WTC11 (cell line): ENCODE measurements at regions not wholly inside any gene's neighbourhood (a gene's known extent, or its start where the extent isn't known, plus 50 kb on each side); places are given as distances from the start of the nearest gene placed in this dataset.

ENCODE experiments used
- ATAC-seq: fragments of 200-7000 bp; cut with Tn5 transposase; 2 replicates; pipeline ENCODE4 v1.10.0; 2021; ENCODE audit warnings: mild to moderate bottlenecking, moderate library complexity
- CTCF ChIA-PET: fragments of 300-600 bp; sonication (Branson Sonifier 250); formaldehyde crosslinking; loops from one replicate; lab custom pipeline; 2021; ENCODE audit warnings: antibody characterized with exemption; lab: Charles Lee
- POLR2A ChIA-PET: fragments of 350-600 bp; sonication (Branson Sonifier 250); formaldehyde crosslinking; loops from one replicate; lab custom pipeline; 2021; ENCODE audit warnings: antibody characterized with exemption; lab: Charles Lee
- DNase-seq: peaks from one replicate; pipeline ENCODE4 v3.0.0; 2021; ENCODE audit warnings: low spot score
- H3K27ac Mint-ChIP-seq: 2 replicates; pipeline ENCODE4 v1.8.0; 2021; ENCODE audit warnings: mixed read lengths
- H3K27me3 Mint-ChIP-seq: 2 replicates; pipeline ENCODE4 v1.8.0; 2021; ENCODE audit warnings: low read depth, mild to moderate bottlenecking, moderate library complexity, mixed read lengths
- H3K36me3 Mint-ChIP-seq: 2 replicates; pipeline ENCODE4 v1.8.0; 2021; ENCODE audit warnings: mixed read lengths
- H3K4me1 Mint-ChIP-seq: 2 replicates; pipeline ENCODE4 v1.8.0; 2022; ENCODE audit warnings: mixed read lengths
- H3K4me3 Mint-ChIP-seq: 2 replicates; pipeline ENCODE4 v1.8.0; 2021; ENCODE audit warnings: mild to moderate bottlenecking, moderate library complexity, mixed read lengths
- H3K9me3 Mint-ChIP-seq: 2 replicates; pipeline ENCODE4 v1.8.0; 2021; ENCODE audit warnings: mixed read lengths
- CREM ChIP-seq: sonication (generic); formaldehyde crosslinking; IDR thresholded peaks from 2 replicates; pipeline ENCODE4 v1.8.1; 2022; ENCODE audit warnings: mild to moderate bottlenecking, missing genetic modification reagents, moderate library complexity
- EMX1 ChIP-seq: fragments of 250-450 bp; sonication (Bioruptor Pico); IDR thresholded peaks from 2 replicates; pipeline ENCODE4 v1.8.0; 2021; ENCODE audit warnings: mild to moderate bottlenecking
- ERG ChIP-seq: fragments of 250-450 bp; sonication (Bioruptor Pico); IDR thresholded peaks from 2 replicates; pipeline ENCODE4 v1.8.0; 2021; ENCODE audit warnings: mild to moderate bottlenecking
- ETV6 ChIP-seq: sonication (generic); formaldehyde crosslinking; IDR thresholded peaks from 2 replicates; pipeline ENCODE4 v1.8.1; 2022; ENCODE audit warnings: mild to moderate bottlenecking, missing genetic modification reagents
- FOXJ3 ChIP-seq: sonication (generic); formaldehyde crosslinking; IDR thresholded peaks from 2 replicates; pipeline ENCODE4 v1.9.0; 2021; ENCODE audit warnings: missing genetic modification reagents, mild to moderate bottlenecking, borderline replicate concordance
- FOXK1 ChIP-seq: sonication (generic); formaldehyde crosslinking; IDR thresholded peaks from 2 replicates; pipeline ENCODE4 v1.8.0; 2022; ENCODE audit warnings: mild to moderate bottlenecking, moderate library complexity, missing genetic modification reagents
- FOXP1 ChIP-seq: sonication (generic); formaldehyde crosslinking; IDR thresholded peaks from 2 replicates; pipeline ENCODE4 v1.8.0; 2022; ENCODE audit warnings: missing genetic modification reagents, mild to moderate bottlenecking, moderate library complexity, borderline replicate concordance
- GABPB1 ChIP-seq: sonication (generic); formaldehyde crosslinking; IDR thresholded peaks from 2 replicates; pipeline ENCODE4 v1.8.1; 2023; ENCODE audit warnings: mild to moderate bottlenecking, missing genetic modification reagents
- HMGA2 ChIP-seq: fragments of 250-450 bp; sonication (Bioruptor Pico); IDR thresholded peaks from 2 replicates; pipeline ENCODE4 v1.4.0; 2021; ENCODE audit warnings: mild to moderate bottlenecking, moderate library complexity
- JUN ChIP-seq: sonication (generic); formaldehyde crosslinking; IDR thresholded peaks from 2 replicates; pipeline ENCODE4 v1.8.0; 2023; ENCODE audit warnings: mild to moderate bottlenecking, missing genetic modification reagents
- KAT7 ChIP-seq: sonication (generic); formaldehyde crosslinking; IDR thresholded peaks from 2 replicates; pipeline ENCODE4 v1.8.1; 2023; ENCODE audit warnings: missing genetic modification reagents, mild to moderate bottlenecking, borderline replicate concordance
- MXD4 ChIP-seq: fragments of 250-450 bp; sonication (Bioruptor Pico); IDR thresholded peaks from 2 replicates; pipeline ENCODE4 v1.8.0; 2021; ENCODE audit warnings: mild to moderate bottlenecking, moderate library complexity, borderline replicate concordance
- MYBL2 ChIP-seq: sonication (generic); formaldehyde crosslinking; IDR thresholded peaks from 2 replicates; pipeline ENCODE4 v1.8.1; 2023; ENCODE audit warnings: mild to moderate bottlenecking, moderate library complexity, missing genetic modification reagents
- NFATC4 ChIP-seq: fragments of 250-450 bp; sonication (Bioruptor Pico); IDR thresholded peaks from 2 replicates; pipeline ENCODE4 v1.9.0; 2021; ENCODE audit warnings: mild to moderate bottlenecking
- PRRX2 ChIP-seq: fragments of 250-450 bp; sonication (Bioruptor Pico); IDR thresholded peaks from 2 replicates; pipeline ENCODE4 v1.8.0; 2021; ENCODE audit warnings: mild to moderate bottlenecking
- SP1 ChIP-seq: sonication (generic); formaldehyde crosslinking; conservative IDR thresholded peaks from 2 replicates; pipeline ENCODE4 v1.8.1; 2022; ENCODE audit warnings: missing genetic modification reagents
- ZNF219 ChIP-seq: sonication (generic); formaldehyde crosslinking; IDR thresholded peaks from 2 replicates; pipeline ENCODE4 v1.8.0; 2023; ENCODE audit warnings: missing genetic modification reagents, mild to moderate bottlenecking, borderline replicate concordance
- ZNF317 ChIP-seq: sonication (generic); formaldehyde crosslinking; IDR thresholded peaks from 2 replicates; pipeline ENCODE4 v1.8.1; 2023; ENCODE audit warnings: low read depth, mild to moderate bottlenecking, moderate library complexity, missing genetic modification reagents, borderline replicate concordance
- ZNF512 ChIP-seq: sonication (generic); formaldehyde crosslinking; IDR thresholded peaks from 2 replicates; pipeline ENCODE4 v1.8.1; 2022; ENCODE audit warnings: missing genetic modification reagents, borderline replicate concordance
- TF ChIP-seq, protein P1 (sequence below): sonication (generic); formaldehyde crosslinking; IDR thresholded peaks from 2 replicates; pipeline ENCODE4 v1.8.0; 2022; ENCODE audit warnings: mild to moderate bottlenecking, missing genetic modification reagents
- TF ChIP-seq, protein P2 (sequence below): fragments of 250-450 bp; sonication (Bioruptor Pico); IDR thresholded peaks from 2 replicates; pipeline ENCODE4 v1.9.0; 2021; ENCODE audit warnings: mild to moderate bottlenecking
- TF ChIP-seq, protein P3 (sequence below): sonication (generic); formaldehyde crosslinking; IDR thresholded peaks from 2 replicates; pipeline ENCODE4 v1.8.1; 2022; ENCODE audit warnings: mild to moderate bottlenecking, missing genetic modification reagents, moderate library complexity, borderline replicate concordance
- TF ChIP-seq, protein P4 (sequence below): sonication (generic); formaldehyde crosslinking; IDR thresholded peaks from 2 replicates; pipeline ENCODE4 v1.8.1; 2023; ENCODE audit warnings: mild to moderate bottlenecking, missing genetic modification reagents, borderline replicate concordance

GRCh38 chr22:48262596-48263430 lies 1500.4 kb downstream of the TBC1D22A start:
- Mint-ChIP-seq H3K36me3 (no peaks in the 10 kb centered on the region), H3K4me3 (no peak overlapping the region; the same call in 1 of the 2 replicates), H3K9me3 (peaks cover 5% of the 10 kb centered on the region; the same call in 1 of the 2 replicates), H3K27me3 (no peaks in the 10 kb centered on the region), H3K4me1 (peaks cover 14% of the 10 kb centered on the region), H3K27ac (no peak overlapping the region)
- no peak for DNase-seq
- ATAC-seq = no peak
- ChIA-PET CTCF (interaction anchor here (1.3 kb wide), 1 partner anchor 24 kb away, joined by 3 read pairs; no protein-coding TSS in a partner anchor), POLR2A (no interaction called here)
- no peak for TF ChIP-seq HMGA2 (CRISPR knock-in tag)
- TF ChIP-seq ETV6 (CRISPR knock-in tag) = no peak
- TF ChIP-seq MXD4 = no peak

GRCh38 chr22:48261706-48262105 lies 1499.3 kb downstream of the TBC1D22A start:
- no peak for ATAC-seq
- ChIA-PET POLR2A (no interaction called here), CTCF (interaction anchor here (1.3 kb wide), 1 partner anchor 25 kb away, joined by 3 read pairs; no protein-coding TSS in a partner anchor)
- TF ChIP-seq CREM (no peak), GABPB1 (no peak), FOXJ3 (CRISPR knock-in tag) (no peak), JUN (CRISPR knock-in tag) (no peak), ZNF219 (CRISPR knock-in tag) (no peak), NFATC4 (no peak), ZNF317 (CRISPR knock-in tag) (no peak), SP1 (CRISPR knock-in tag) (no peak), PRRX2 (no peak), EMX1 (CRISPR knock-in tag) (no peak)
- TF ChIP-seq, protein P1, sequence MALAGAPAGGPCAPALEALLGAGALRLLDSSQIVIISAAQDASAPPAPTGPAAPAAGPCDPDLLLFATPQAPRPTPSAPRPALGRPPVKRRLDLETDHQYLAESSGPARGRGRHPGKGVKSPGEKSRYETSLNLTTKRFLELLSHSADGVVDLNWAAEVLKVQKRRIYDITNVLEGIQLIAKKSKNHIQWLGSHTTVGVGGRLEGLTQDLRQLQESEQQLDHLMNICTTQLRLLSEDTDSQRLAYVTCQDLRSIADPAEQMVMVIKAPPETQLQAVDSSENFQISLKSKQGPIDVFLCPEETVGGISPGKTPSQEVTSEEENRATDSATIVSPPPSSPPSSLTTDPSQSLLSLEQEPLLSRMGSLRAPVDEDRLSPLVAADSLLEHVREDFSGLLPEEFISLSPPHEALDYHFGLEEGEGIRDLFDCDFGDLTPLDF (CRISPR knock-in tag) = no peak
- TF ChIP-seq, protein P2, sequence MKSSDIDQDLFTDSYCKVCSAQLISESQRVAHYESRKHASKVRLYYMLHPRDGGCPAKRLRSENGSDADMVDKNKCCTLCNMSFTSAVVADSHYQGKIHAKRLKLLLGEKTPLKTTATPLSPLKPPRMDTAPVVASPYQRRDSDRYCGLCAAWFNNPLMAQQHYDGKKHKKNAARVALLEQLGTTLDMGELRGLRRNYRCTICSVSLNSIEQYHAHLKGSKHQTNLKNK (CRISPR knock-in tag) = no peak
- no peak for DNase-seq
- no peak overlapping the region for H3K4me3 Mint-ChIP-seq
- no peaks in the 10 kb centered on the region for H3K36me3 Mint-ChIP-seq
- no peak overlapping the region for H3K27ac Mint-ChIP-seq
- H3K27me3 Mint-ChIP-seq = no peaks in the 10 kb centered on the region
- peaks cover 5% of the 10 kb centered on the region; the same call in 1 of the 2 replicates for H3K9me3 Mint-ChIP-seq
- peaks cover 12% of the 10 kb centered on the region for H3K4me1 Mint-ChIP-seq

DNA sequence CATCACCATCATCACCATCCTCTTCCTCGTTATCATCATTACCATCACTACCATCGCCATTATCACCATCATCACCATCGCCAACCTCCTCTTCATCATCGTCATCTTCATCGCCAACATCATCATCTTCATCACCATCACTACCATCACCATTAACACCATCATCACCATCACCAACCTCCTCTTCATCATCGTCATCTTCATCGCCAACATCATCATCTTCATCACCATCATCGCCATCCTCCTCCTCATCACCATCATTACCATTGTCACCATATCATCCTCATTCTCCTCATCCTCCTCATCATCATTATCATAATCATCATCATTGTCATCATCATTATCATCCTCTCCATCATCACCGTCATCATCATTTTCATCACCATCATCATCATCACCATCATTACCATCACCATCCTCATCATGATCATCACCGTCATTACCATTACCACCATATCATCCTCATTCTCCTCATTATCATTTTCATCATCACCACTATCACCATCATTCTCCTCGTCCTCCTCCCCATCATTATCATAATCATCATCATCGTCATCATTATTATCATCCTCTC lies 1498.7 kb downstream of the TBC1D22A start:
- H3K4me1 Mint-ChIP-seq = peaks cover 8% of the 10 kb centered on the region
- no peak for DNase-seq
- no peak for ATAC-seq
- POLR2A ChIA-PET = no interaction called here
- no peak overlapping the region for H3K4me3 Mint-ChIP-seq
- no peak overlapping the region for H3K27ac Mint-ChIP-seq
- H3K36me3 Mint-ChIP-seq = no peaks in the 10 kb centered on the region
- peaks cover 5% of the 10 kb centered on the region; the same call in 1 of the 2 replicates for H3K9me3 Mint-ChIP-seq
- CTCF ChIA-PET = interaction anchor here (1.3 kb wide), 1 partner anchor 26 kb away, joined by 3 read pairs; no protein-coding TSS in a partner anchor
- H3K27me3 Mint-ChIP-seq = no peaks in the 10 kb centered on the region
- TF ChIP-seq ERG (CRISPR knock-in tag) (no peak), FOXP1 (CRISPR knock-in tag) (no peak), KAT7 (CRISPR knock-in tag) (no peak), FOXK1 (CRISPR knock-in tag) (no peak), MYBL2 (no peak), ZNF512 (CRISPR knock-in tag) (no peak)
- TF ChIP-seq, protein P3, sequence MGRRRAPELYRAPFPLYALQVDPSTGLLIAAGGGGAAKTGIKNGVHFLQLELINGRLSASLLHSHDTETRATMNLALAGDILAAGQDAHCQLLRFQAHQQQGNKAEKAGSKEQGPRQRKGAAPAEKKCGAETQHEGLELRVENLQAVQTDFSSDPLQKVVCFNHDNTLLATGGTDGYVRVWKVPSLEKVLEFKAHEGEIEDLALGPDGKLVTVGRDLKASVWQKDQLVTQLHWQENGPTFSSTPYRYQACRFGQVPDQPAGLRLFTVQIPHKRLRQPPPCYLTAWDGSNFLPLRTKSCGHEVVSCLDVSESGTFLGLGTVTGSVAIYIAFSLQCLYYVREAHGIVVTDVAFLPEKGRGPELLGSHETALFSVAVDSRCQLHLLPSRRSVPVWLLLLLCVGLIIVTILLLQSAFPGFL (CRISPR knock-in tag) = no peak
- TF ChIP-seq, protein P4, sequence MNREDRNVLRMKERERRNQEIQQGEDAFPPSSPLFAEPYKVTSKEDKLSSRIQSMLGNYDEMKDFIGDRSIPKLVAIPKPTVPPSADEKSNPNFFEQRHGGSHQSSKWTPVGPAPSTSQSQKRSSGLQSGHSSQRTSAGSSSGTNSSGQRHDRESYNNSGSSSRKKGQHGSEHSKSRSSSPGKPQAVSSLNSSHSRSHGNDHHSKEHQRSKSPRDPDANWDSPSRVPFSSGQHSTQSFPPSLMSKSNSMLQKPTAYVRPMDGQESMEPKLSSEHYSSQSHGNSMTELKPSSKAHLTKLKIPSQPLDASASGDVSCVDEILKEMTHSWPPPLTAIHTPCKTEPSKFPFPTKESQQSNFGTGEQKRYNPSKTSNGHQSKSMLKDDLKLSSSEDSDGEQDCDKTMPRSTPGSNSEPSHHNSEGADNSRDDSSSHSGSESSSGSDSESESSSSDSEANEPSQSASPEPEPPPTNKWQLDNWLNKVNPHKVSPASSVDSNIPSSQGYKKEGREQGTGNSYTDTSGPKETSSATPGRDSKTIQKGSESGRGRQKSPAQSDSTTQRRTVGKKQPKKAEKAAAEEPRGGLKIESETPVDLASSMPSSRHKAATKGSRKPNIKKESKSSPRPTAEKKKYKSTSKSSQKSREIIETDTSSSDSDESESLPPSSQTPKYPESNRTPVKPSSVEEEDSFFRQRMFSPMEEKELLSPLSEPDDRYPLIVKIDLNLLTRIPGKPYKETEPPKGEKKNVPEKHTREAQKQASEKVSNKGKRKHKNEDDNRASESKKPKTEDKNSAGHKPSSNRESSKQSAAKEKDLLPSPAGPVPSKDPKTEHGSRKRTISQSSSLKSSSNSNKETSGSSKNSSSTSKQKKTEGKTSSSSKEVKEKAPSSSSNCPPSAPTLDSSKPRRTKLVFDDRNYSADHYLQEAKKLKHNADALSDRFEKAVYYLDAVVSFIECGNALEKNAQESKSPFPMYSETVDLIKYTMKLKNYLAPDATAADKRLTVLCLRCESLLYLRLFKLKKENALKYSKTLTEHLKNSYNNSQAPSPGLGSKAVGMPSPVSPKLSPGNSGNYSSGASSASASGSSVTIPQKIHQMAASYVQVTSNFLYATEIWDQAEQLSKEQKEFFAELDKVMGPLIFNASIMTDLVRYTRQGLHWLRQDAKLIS (CRISPR knock-in tag) = no peak
